Stimulated activated CD4-positive, alpha-beta T cell treated with anti-CD3 and anti-CD28 coated beads, TNF-alpha, amount 100 ng/mL, for 48 hours (primary cell): ENCODE measurements at regions not wholly inside any gene's neighbourhood (a gene's known extent, or its start where the extent isn't known, plus 50 kb on each side); places are given as distances from the start of the nearest gene placed in this dataset.

Experiments
- DNase-seq, 3 donors: peaks; one replicate each; pipeline ENCODE4 v3.0.0-alpha.2; 2020; ENCODE audit warnings: low read depth in 3 of 3

DNA sequence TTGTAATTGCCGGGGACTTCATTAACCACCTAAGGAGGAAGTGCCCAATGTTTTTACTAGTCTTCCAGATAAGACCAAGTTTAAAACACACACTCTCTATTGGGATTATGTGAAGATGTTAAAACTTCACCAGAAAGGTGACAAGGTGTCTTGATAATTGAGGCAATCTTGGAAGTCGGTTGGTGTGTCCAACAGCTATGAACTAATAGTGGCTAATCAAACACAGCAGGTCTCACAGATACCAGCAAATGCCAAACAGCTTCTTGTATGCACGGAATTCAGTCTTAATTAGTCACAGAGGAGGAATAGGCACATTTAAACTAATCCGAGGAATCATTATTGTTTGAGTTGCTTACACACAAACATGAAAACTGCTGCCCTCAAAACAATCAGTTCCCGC lies 214.5 kb downstream of the SEC61B start:
- no peak for DNase-seq

DNA sequence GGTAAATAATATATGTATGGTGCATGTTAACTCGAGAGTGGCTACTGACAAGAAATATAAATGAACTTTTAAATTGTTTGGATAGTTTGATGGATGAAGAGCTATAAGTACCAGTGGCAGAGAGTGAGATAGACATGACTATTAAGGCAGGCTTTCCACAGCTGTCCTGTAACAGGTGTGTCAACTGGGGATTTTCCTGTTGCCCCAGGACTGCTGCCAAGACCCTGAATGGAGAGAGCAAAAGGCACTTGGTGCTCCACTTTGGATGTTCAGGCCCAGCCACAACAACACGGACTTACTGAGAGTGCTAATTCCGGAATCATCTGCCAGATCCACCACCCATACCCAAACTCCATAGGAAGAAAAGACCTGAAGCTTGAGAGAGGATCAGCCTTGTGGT lies 215.1 kb downstream of the SEC61B start:
- no peak for DNase-seq

DNA sequence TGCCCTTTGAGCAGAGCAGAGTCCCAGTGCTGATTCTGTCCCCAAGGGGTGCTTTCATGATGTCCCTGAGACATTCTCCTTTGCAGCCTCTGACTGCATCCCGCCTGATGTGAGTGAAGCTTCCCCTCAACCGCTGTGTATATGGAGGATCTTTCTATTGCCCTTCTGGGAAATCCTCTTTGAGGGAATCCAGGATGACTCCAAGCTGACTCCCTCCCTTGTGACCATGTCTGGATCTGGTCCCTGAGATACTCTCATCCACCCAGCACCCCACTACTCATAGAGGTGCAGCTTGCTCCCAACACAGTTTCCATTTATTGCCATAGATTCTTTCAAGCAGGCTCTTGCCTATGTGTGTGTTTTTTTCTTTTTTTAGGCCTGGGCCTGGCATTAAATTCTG lies 216.5 kb downstream of the SEC61B start:
- DNase-seq = no peak

DNA sequence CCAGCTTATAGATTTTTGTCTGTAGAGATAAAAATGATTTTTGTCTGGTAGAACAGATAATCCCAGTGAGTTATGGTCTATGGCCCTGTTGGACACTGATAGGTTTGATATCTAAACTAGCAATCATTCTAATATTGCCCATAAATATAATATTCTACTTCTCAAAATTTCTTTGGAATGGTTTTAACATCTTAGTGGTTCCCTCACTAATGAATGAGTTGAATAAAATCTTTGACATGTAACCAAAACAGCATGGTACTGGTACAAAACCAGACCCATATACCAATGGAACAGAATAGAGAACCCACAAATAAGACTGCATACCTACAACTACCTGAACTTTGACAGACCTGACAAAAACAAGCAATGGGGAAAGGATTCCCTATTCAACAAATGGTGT lies 219.7 kb downstream of the SEC61B start:
- no peak for DNase-seq

DNA sequence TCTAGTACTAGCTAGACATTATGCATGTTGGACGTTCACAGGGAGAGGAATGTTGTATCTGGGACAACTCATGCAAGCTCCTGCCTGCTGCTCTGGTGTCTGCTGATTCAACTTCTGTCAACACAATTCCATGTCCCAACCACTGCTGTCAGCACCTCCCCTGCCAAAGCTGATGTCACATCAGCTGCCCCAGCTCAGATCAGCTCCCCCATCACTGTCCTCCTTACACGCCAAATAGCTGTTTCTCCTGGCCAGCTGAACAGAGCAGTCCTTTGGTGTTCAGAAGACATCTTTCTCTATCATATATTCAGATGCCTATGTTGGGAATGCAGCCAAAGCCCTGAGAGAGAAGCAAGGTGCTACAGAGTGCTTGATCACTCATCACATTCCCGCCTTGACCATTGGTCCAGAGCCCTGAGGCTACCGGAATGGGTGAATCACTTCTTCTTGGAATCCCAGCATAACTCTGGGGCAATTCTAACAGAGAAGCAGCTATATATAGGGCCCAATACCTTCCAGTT lies 223.3 kb downstream of the SEC61B start:
- DNase-seq = no peak

DNA sequence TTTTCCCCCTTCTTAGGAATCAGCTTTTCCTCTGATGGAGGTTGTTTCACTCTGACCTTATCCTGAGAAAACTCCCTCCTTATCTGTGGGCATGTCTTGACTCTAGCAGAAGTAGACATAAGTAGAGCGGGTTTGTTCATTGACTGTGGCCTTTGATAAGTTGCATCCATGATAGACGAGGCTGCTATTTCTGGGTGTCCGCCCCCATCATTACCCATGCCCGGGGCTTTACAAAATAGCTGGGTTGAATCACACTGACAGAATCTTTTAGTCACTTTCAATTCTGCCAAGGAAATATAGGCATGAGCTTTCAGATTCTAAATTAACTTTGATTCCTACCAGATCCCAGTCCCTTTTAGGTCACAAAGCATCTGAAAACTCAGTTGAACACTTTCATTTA lies 223.8 kb downstream of the SEC61B start:
- DNase-seq = no peak

DNA sequence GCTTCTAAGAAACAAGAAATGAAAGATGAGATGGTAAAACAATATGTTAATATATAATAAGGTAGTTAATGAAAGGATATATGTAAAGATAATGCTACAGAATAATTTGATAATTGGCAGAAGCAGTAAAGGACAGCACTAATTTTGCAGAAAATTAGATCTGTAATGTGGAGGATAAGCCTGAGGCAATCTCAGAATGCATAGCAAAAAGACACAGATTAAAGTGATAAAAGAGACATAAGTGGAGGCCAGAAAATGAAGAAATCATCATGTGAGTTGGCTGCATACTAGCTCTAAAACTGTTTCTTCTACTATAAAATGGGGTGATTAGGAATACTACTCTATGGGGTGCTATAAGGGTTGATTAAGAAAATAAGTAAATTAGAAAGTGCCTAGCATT lies 225.9 kb downstream of the SEC61B start:
- no peak for DNase-seq

DNA sequence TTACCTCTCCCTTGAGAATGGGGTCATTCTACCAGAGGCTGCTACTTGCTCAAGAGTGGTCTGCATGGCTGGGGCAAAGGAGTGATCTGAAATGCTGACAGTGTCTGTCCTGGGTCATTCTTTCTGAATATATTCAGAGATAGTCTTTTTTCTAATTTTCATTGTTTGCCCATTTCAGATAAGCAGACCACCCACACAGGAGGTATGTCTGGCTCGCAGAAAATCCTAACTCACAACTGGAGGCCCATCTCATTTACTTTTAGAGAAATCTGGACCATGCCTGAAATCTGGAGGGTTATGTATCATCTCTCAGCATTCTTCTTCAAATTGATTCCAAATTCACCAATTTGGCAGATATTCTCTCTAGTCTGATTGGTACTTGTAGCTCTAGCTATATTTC lies 227.6 kb downstream of the SEC61B start:
- DNase-seq = no peak

DNA sequence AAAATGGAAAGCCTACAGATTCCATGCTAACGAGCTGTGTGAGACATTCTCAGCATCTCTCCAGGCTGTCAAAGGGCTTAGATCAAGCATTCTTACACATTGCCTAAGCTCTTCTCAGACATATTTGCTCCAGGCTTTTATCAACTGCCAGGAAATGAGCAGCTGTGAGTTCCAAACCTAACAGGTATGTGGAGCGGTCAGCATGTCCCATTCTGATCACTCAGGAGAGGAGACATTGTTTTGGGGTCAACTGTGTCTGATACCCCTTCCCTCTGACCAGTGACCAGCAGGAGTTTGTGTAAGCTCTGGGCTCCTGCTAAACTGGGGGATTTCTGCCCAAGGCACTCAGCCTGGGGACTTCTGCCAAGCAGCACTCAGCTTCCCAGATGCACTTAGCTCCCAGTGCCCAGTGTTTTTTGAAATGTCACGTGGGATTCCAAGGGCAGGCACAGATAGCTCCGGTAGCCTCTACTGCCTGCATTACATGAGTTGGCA lies 229.1 kb downstream of the SEC61B start:
- no peak for DNase-seq

DNA sequence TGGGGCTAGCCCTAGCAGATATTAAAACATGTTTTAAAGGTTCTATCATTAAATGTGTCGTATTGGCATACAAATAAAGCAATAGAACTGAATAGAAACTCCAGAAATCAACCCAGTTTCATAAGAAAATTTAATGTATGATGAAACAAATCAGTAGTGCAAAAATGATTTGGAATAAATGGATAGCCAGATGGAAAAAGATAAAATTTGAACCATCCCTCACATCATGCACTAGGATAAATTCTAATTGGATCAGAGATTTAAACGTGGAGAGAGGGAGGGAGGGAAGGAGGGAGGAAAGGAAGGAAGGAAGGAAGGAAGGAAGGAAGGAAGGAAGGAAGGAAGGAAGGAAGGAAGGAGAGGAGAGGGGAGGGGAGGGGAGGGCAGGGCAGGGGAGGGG lies 235.3 kb downstream of the SEC61B start:
- no peak for DNase-seq

DNA sequence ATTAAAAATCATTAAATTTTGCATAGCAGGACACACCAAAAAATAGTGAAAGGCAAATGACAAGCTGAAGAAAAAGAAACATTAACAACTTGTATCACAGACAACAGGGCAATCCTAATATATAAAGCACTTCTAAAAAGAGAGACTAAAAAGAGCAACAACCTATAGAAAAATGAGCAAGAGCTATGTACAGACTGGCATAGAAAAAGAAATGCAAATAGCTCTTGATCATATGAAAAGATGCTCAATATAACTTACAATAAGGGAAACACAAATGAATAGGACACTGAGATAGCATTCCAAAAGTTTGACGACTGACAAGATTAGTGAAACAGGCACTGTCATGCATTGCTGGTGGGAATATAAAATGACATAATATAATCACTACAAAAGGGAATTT lies 235.9 kb downstream of the SEC61B start:
- no peak for DNase-seq

DNA sequence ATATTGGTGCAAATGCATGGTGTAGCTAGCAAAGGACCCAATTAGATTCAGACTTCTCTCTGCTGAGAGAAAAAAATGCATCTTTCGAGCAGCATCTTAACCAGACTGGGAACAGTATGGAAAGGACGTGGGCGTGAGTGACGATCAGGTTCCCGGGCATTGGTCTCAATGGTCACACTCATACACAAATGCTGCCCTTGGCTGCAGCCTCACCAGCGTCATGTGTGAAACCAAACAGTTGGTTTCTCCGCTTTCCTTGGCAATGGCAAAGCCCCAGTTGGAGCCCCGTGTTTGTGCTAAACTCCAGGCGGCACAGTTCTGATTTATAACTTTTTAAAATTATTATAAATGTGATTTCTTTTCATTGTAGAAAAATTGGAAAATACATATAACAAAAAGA lies 237.8 kb downstream of the SEC61B start:
- no peak for DNase-seq

DNA sequence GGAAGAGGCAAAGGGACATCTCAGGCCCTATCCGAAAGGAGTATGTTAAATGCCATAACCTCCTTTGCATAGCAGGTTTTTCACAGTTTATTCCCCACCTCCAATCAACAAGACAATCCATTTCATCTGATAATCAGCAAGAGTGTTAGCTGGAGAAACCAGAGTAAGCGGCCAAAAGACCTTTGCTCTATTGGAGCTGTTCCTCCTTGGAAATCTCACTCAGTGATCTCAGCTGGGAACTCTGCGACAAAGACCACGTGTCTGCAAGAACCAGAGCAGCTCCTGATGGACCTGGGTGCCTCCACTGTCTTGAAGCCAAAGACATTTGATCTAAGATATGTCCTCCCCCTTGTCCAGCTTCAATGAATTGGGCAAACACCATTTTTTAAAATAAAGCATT lies 241.0 kb downstream of the SEC61B start:
- no peak for DNase-seq

DNA sequence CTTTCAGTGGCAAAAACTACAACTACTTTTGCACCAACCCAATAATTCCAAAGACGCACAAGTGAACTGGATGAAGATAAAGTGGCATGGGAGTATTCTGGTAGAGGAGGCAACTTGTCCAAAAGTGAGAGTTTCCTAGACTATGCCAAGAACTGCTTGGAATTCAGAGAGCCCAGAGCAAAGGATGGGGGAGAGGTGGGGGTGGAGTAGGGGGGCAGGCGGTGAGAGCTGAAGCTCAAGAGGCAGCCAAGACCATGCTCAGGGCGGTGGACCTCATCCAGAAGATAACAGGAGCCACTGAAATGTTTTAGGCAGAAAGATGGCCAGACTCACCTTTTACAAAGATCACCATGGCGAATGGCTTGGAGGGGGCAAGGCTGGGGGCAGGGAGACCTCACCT lies 242.5 kb downstream of the SEC61B start:
- DNase-seq = no peak

DNA sequence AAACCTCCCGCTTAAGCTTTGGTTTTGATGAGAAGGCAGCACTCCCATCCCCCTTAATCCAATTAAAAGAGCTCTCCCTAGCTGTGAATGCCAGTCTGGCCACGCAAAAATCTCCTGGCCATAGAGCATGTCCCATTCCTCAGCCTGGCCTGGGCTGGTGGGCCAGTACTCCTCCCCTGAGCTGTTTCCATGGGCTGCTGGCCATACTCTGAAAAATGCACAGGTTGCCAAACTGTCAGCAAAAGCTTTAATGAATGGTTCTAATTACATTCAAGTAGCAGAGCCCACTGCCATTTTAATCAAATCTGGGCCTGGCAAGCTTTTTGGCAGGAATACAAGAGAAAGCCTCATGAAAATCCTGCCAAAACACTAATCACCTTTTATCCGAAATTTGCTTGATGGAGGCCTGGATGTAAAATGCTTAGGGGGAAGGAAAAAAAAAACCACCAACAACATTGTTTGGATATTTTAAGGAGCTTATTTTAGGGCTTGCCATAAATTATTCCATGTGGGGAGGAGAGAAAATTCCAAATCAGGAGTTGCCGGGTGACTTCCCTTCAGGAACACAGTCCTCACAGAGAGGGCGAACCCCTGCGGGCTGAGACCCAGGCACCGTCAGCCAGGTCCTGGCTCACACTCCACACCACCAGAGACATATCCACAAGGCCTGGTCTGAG lies 243.3 kb downstream of the SEC61B start:
- DNase-seq = no peak

DNA sequence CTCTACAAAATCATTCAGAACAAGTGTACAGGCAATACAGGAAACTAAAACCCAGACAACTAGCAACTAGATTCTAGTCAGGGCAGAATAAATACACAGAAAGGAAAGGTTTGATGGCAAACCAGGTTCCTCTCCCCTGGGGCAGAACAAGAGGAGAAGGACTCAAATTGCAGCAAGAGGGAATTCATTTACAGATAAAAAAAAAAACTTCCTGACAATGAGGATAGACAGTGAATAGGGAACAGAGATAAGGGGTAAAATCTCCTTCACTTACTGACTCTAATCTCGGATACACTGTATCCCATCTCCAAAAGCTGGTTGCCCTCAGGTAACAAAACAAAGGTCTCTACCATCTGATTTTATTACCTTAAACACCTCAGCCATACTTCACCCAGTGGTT lies 244.0 kb downstream of the SEC61B start:
- no peak for DNase-seq

DNA sequence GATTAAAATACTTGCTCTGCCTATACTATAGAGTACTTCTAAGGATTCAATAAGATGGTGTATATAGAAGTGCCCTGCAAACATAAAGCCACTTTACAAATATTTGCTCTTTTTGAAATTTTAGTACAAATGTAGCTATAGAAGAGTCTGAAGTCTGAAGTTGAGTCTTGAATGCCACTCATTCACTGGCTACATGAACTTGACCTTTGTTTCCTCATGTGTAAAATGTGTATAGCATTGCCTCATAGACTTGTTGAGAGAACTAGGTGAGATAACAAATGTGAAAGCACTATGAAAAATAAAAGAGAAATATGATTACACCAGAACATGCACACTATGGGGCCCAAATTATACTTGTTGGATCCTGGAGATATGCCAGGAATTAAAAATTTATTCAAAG lies 244.7 kb downstream of the SEC61B start:
- no peak for DNase-seq

DNA sequence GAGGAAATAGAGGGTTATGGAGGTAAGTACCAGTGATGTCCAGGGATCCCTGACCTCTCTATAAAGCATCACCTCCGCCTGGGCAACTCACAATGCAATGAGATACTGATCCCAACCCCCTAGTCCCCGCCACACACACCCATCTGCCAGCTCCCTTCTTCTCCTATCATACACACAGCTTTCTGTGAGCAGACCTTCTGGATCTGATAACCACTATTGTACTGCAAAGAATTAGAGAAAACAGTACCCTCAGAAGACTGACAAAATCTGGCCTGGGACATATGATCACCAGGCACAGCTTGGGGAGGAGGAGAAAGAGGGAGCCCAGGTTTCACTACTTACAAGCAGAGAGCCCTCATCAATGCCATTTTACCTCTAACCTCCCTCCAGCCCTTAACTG lies 249.0 kb downstream of the SEC61B start:
- DNase-seq = no peak

DNA sequence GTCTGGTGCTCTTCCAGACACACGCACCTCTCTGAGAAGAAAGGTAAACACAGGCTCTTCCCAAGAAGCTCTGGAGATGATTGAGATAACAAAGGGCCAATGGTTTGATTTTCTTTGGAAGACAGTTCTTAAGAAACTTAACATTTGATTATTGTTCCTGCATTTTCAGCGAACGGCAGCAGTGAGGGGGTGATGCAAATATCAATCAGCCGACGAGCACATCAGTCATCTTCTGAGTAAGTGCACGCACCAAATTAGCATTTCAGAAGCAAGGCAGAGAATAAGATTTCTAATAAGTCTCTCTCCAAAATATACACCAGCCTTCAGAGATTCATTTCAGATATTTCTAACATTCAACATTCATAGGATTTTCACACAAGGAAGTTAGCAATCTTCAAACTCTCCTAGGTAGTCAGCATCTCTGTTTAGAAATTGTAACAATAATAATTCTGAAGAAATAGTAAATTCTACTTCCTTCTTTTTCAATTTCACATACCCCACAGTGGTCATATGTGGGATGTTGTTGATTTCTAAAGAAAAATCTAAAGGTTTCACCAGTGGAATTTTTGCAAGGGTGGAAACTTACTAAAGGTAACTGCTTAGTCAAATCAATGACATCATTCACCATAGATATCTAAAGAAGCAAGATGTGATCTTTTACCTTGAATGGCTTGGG lies 250.3 kb downstream of the SEC61B start:
- DNase-seq = no peak

DNA sequence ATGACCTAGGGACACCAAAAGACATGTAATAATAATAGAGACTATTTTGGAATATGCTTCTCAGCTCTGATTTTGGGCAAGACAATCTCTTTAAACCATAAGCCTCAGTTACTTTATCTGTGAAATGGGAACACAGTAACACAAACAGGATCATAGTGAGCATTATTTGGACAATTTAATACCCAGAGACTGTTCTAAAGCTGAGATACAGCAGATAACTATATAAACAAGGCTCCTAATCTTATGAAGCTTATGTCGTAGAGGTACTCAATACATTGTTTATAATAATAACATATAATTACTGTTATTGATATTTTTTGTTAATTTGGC lies 250.8 kb downstream of the SEC61B start:
- DNase-seq = no peak

DNA sequence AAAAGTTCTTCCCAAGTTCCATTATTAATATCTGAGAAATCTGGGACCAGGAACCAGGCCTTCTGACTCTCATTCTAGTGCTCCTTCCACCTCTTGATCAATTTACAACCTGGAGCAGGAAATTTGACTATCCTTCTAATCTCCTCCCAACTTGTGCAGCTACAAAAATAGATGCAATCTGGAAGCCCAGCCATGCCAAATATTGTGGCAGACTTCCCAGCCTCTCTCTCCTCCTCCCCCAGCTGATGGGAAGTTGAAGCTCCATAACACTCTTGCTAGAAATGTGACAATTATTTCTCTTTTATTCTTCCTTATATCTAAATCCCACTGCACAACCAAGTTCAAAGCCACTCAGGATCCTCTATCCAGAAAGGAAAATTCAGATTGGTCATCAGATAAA lies 252.1 kb downstream of the SEC61B start:
- no peak for DNase-seq

DNA sequence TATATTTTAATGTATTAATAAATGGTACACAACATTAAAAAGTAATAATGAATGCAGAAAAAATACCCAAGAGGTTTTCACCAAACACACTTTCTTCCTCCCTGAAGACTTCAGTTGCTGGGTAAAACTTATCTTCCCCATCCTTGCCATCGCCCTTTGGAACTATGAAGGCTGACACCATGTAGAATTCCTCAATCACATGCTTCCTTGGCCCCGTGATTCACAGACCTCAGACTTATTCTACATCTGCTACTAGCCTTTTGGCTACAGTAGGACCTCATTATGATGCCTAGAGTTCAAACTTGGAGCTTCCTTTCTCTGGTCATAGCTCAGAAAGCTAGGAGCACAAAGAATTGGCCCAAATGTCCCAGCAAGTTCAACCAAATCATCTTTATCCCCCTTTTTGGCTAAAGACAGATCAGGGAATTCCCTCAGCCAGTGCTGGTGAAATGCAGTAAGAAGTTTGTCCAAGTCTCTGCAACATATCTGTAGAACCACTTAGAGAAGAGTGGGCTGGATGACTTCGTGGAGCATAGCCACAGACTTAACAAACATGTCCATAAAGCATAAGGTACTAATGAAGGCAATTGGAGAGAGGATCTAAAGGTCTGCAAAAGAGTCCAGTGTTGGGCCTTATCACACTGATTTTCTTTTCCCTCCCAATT lies 253.5 kb downstream of the SEC61B start:
- no peak for DNase-seq

DNA sequence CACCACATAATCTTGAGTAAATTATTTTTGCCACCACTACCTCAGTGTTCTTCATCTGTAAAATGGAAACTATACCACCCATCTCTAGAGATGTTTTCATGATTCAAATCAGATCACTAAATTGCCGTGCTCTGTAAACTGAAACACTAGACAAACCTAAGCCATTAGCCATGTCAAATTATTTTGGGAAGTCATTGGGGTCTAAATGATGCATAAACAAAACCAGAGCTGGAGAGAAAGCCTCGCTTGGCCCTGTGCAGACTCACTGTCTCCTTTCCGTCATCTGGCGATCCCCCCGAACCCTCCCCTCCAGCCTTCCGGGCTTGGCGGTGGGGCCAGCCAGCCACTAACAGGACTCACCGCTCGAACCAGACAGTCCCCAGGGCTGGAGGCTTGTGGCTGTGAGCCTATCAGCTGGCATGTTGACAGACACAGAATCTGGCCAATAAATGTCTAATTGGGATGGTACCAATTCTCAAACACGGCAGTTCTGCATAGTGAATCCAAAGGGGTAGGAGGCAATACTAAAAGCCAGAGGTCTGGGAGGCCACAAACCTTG lies 256.5 kb downstream of the SEC61B start:
- no peak for DNase-seq
